WTC11 (cell line): ENCODE measurements at regions not wholly inside any gene's neighbourhood (a gene's known extent, or its start where the extent isn't known, plus 50 kb on each side); places are given as distances from the start of the nearest gene placed in this dataset.

Experiments
- ATAC-seq: fragments of 200-7000 bp; cut with Tn5 transposase; 2 replicates; pipeline ENCODE4 v1.10.0; 2021; ENCODE audit warnings: mild to moderate bottlenecking, moderate library complexity
- CTCF ChIA-PET: fragments of 300-600 bp; sonication (Branson Sonifier 250); formaldehyde crosslinking; loops from one replicate; lab custom pipeline; 2021; ENCODE audit warnings: antibody characterized with exemption; lab: Charles Lee
- POLR2A ChIA-PET: fragments of 350-600 bp; sonication (Branson Sonifier 250); formaldehyde crosslinking; loops from one replicate; lab custom pipeline; 2021; ENCODE audit warnings: antibody characterized with exemption; lab: Charles Lee
- DNase-seq: peaks from one replicate; pipeline ENCODE4 v3.0.0; 2021; ENCODE audit warnings: low spot score
- H3K27ac Mint-ChIP-seq: 2 replicates; pipeline ENCODE4 v1.8.0; 2021; ENCODE audit warnings: mixed read lengths
- H3K27me3 Mint-ChIP-seq: 2 replicates; pipeline ENCODE4 v1.8.0; 2021; ENCODE audit warnings: low read depth, mild to moderate bottlenecking, moderate library complexity, mixed read lengths
- H3K36me3 Mint-ChIP-seq: 2 replicates; pipeline ENCODE4 v1.8.0; 2021; ENCODE audit warnings: mixed read lengths
- H3K4me1 Mint-ChIP-seq: 2 replicates; pipeline ENCODE4 v1.8.0; 2022; ENCODE audit warnings: mixed read lengths
- H3K4me3 Mint-ChIP-seq: 2 replicates; pipeline ENCODE4 v1.8.0; 2021; ENCODE audit warnings: mild to moderate bottlenecking, moderate library complexity, mixed read lengths
- H3K9me3 Mint-ChIP-seq: 2 replicates; pipeline ENCODE4 v1.8.0; 2021; ENCODE audit warnings: mixed read lengths
- CBFB ChIP-seq: sonication (generic); formaldehyde crosslinking; IDR thresholded peaks from 2 replicates; pipeline ENCODE4 v1.8.1; 2022; ENCODE audit warnings: mild to moderate bottlenecking, low read depth, missing genetic modification reagents
- ELF4 ChIP-seq: sonication (generic); formaldehyde crosslinking; IDR thresholded peaks from 2 replicates; pipeline ENCODE4 v1.8.1; 2022; ENCODE audit warnings: low read depth, mild to moderate bottlenecking, moderate library complexity, missing genetic modification reagents
- EMX1 ChIP-seq: fragments of 250-450 bp; sonication (Bioruptor Pico); IDR thresholded peaks from 2 replicates; pipeline ENCODE4 v1.8.0; 2021; ENCODE audit warnings: mild to moderate bottlenecking
- FOXJ3 ChIP-seq: sonication (generic); formaldehyde crosslinking; IDR thresholded peaks from 2 replicates; pipeline ENCODE4 v1.9.0; 2021; ENCODE audit warnings: missing genetic modification reagents, mild to moderate bottlenecking, borderline replicate concordance
- IRF2 ChIP-seq: sonication (generic); formaldehyde crosslinking; IDR thresholded peaks from 2 replicates; pipeline ENCODE4 v1.8.0; 2022; ENCODE audit warnings: low read depth, missing genetic modification reagents, borderline replicate concordance
- KAT7 ChIP-seq: sonication (generic); formaldehyde crosslinking; IDR thresholded peaks from 2 replicates; pipeline ENCODE4 v1.8.1; 2023; ENCODE audit warnings: missing genetic modification reagents, mild to moderate bottlenecking, borderline replicate concordance
- MXD4 ChIP-seq: fragments of 250-450 bp; sonication (Bioruptor Pico); IDR thresholded peaks from 2 replicates; pipeline ENCODE4 v1.8.0; 2021; ENCODE audit warnings: mild to moderate bottlenecking, moderate library complexity, borderline replicate concordance
- NFATC4 ChIP-seq: fragments of 250-450 bp; sonication (Bioruptor Pico); IDR thresholded peaks from 2 replicates; pipeline ENCODE4 v1.9.0; 2021; ENCODE audit warnings: mild to moderate bottlenecking
- SMAD3 ChIP-seq: sonication (generic); formaldehyde crosslinking; IDR thresholded peaks from 2 replicates; pipeline ENCODE4 v1.8.0; 2022; ENCODE audit warnings: missing genetic modification reagents, mild to moderate bottlenecking, borderline replicate concordance
- SMAD4 ChIP-seq: sonication (generic); formaldehyde crosslinking; IDR thresholded peaks from 2 replicates; pipeline ENCODE4 v1.8.0; 2022; ENCODE audit warnings: mild to moderate bottlenecking, missing genetic modification reagents
- TCF7 ChIP-seq: sonication (generic); formaldehyde crosslinking; IDR thresholded peaks from 2 replicates; pipeline ENCODE4 v1.8.0; 2022; ENCODE audit warnings: mild to moderate bottlenecking, low read depth, missing genetic modification reagents, moderate library complexity
- TP53 ChIP-seq: sonication (generic); formaldehyde crosslinking; IDR thresholded peaks from 2 replicates; pipeline ENCODE4 v1.8.1; 2023; ENCODE audit warnings: mild to moderate bottlenecking, missing genetic modification reagents
- ZNF423 ChIP-seq: fragments of 250-450 bp; sonication (Bioruptor Pico); IDR thresholded peaks from 2 replicates; pipeline ENCODE4 v2.1.2; 2022; ENCODE audit warnings: mild to moderate bottlenecking, moderate library complexity
- TF ChIP-seq, protein P1 (sequence below): sonication (generic); formaldehyde crosslinking; IDR thresholded peaks from 2 replicates; pipeline ENCODE4 v1.8.1; 2022; ENCODE audit warnings: low read depth, mild to moderate bottlenecking, moderate library complexity, missing genetic modification reagents, borderline replicate concordance
- TF ChIP-seq, protein P2 (sequence below): sonication (generic); formaldehyde crosslinking; IDR thresholded peaks from 2 replicates; pipeline ENCODE4 v1.8.0; 2022; ENCODE audit warnings: mild to moderate bottlenecking, missing genetic modification reagents
- TF ChIP-seq, protein P3 (sequence below): fragments of 250-450 bp; sonication (Bioruptor Pico); IDR thresholded peaks from 2 replicates; pipeline ENCODE4 v2.1.2; 2022; ENCODE audit warnings: mild to moderate bottlenecking, moderate library complexity
- TF ChIP-seq, protein P4 (sequence below): fragments of 250-450 bp; sonication (Bioruptor Pico); IDR thresholded peaks from 2 replicates; pipeline ENCODE4 v1.8.0; 2021; ENCODE audit warnings: mild to moderate bottlenecking
- TF ChIP-seq, protein P5 (sequence below): sonication (generic); formaldehyde crosslinking; IDR thresholded peaks from 2 replicates; pipeline ENCODE4 v1.8.1; 2022; ENCODE audit warnings: missing genetic modification reagents, borderline replicate concordance
- TF ChIP-seq, protein P6 (sequence below): sonication (generic); formaldehyde crosslinking; IDR thresholded peaks from 2 replicates; pipeline ENCODE4 v1.8.0; 2022; ENCODE audit warnings: missing genetic modification reagents

DNA sequence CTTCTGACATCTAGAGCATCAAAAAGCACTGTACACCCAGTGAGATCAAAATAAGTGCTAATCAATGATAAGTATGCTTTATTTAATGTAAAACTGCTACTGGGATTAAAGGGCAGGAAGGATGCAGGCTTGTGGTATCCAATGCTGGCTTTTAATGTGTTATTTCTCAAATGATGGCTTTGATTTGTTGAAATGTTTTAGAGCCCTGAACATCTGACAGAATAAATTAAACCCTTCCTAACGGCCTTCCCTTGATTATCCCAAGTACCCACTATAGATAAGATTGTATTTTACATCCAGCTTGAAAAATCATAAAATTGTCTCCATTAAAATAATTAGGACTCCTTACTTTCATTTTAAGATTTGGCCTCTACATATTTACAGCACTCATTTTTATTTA is 382.9 kb downstream of the HNRNPD start:
- no peak for ATAC-seq
- ChIA-PET POLR2A (no interaction called here), CTCF (interaction anchor here (0.6 kb wide), 1 partner anchor 77 kb away, joined by 4 read pairs; no protein-coding TSS in a partner anchor)
- 0 out of 2 replicates have a peak overlapping the region, but pooled peaks have one; percentile 20 for H3K27ac Mint-ChIP-seq
- no peak for DNase-seq
- TF ChIP-seq TCF7 (CRISPR knock-in tag) (no peak), EMX1 (no peak), ZNF423 (CRISPR knock-in tag) (no peak), FOXJ3 (no peak), KAT7 (CRISPR knock-in tag) (no peak), TP53 (CRISPR knock-in tag) (no peak), SMAD3 (CRISPR knock-in tag) (no peak), IRF2 (CRISPR knock-in tag) (no peak), NFATC4 (CRISPR knock-in tag) (no peak), SMAD4 (no peak), MXD4 (no peak), ELF4 (CRISPR knock-in tag) (no peak), CBFB (CRISPR knock-in tag) (no peak)
- TF ChIP-seq, protein P1, sequence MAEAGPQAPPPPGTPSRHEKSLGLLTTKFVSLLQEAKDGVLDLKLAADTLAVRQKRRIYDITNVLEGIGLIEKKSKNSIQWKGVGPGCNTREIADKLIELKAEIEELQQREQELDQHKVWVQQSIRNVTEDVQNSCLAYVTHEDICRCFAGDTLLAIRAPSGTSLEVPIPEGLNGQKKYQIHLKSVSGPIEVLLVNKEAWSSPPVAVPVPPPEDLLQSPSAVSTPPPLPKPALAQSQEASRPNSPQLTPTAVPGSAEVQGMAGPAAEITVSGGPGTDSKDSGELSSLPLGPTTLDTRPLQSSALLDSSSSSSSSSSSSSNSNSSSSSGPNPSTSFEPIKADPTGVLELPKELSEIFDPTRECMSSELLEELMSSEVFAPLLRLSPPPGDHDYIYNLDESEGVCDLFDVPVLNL (CRISPR knock-in tag): no peak
- TF ChIP-seq, protein P2, sequence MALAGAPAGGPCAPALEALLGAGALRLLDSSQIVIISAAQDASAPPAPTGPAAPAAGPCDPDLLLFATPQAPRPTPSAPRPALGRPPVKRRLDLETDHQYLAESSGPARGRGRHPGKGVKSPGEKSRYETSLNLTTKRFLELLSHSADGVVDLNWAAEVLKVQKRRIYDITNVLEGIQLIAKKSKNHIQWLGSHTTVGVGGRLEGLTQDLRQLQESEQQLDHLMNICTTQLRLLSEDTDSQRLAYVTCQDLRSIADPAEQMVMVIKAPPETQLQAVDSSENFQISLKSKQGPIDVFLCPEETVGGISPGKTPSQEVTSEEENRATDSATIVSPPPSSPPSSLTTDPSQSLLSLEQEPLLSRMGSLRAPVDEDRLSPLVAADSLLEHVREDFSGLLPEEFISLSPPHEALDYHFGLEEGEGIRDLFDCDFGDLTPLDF: no peak
- TF ChIP-seq, protein P3, sequence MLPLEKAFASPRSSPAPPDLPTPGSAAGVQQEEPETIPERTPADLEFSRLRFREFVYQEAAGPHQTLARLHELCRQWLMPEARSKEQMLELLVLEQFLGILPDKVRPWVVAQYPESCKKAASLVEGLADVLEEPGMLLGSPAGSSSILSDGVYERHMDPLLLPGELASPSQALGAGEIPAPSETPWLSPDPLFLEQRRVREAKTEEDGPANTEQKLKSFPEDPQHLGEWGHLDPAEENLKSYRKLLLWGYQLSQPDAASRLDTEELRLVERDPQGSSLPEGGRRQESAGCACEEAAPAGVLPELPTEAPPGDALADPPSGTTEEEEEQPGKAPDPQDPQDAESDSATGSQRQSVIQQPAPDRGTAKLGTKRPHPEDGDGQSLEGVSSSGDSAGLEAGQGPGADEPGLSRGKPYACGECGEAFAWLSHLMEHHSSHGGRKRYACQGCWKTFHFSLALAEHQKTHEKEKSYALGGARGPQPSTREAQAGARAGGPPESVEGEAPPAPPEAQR (CRISPR knock-in tag): no peak
- TF ChIP-seq, protein P4, sequence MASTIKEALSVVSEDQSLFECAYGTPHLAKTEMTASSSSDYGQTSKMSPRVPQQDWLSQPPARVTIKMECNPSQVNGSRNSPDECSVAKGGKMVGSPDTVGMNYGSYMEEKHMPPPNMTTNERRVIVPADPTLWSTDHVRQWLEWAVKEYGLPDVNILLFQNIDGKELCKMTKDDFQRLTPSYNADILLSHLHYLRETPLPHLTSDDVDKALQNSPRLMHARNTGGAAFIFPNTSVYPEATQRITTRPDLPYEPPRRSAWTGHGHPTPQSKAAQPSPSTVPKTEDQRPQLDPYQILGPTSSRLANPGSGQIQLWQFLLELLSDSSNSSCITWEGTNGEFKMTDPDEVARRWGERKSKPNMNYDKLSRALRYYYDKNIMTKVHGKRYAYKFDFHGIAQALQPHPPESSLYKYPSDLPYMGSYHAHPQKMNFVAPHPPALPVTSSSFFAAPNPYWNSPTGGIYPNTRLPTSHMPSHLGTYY (CRISPR knock-in tag): no peak
- TF ChIP-seq, protein P5, sequence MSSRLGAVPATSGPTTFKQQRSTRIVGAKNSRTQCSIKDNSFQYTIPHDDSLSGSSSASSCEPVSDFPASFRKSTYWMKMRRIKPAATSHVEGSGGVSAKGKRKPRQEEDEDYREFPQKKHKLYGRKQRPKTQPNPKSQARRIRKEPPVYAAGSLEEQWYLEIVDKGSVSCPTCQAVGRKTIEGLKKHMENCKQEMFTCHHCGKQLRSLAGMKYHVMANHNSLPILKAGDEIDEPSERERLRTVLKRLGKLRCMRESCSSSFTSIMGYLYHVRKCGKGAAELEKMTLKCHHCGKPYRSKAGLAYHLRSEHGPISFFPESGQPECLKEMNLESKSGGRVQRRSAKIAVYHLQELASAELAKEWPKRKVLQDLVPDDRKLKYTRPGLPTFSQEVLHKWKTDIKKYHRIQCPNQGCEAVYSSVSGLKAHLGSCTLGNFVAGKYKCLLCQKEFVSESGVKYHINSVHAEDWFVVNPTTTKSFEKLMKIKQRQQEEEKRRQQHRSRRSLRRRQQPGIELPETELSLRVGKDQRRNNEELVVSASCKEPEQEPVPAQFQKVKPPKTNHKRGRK (CRISPR knock-in tag): no peak
- TF ChIP-seq, protein P6, sequence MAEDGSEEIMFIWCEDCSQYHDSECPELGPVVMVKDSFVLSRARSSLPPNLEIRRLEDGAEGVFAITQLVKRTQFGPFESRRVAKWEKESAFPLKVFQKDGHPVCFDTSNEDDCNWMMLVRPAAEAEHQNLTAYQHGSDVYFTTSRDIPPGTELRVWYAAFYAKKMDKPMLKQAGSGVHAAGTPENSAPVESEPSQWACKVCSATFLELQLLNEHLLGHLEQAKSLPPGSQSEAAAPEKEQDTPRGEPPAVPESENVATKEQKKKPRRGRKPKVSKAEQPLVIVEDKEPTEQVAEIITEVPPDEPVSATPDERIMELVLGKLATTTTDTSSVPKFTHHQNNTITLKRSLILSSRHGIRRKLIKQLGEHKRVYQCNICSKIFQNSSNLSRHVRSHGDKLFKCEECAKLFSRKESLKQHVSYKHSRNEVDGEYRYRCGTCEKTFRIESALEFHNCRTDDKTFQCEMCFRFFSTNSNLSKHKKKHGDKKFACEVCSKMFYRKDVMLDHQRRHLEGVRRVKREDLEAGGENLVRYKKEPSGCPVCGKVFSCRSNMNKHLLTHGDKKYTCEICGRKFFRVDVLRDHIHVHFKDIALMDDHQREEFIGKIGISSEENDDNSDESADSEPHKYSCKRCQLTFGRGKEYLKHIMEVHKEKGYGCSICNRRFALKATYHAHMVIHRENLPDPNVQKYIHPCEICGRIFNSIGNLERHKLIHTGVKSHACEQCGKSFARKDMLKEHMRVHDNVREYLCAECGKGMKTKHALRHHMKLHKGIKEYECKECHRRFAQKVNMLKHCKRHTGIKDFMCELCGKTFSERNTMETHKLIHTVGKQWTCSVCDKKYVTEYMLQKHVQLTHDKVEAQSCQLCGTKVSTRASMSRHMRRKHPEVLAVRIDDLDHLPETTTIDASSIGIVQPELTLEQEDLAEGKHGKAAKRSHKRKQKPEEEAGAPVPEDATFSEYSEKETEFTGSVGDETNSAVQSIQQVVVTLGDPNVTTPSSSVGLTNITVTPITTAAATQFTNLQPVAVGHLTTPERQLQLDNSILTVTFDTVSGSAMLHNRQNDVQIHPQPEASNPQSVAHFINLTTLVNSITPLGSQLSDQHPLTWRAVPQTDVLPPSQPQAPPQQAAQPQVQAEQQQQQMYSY (CRISPR knock-in tag): no peak
- no peaks in the 10 kb centered on the region for H3K27me3 Mint-ChIP-seq
- peaks cover 21% of the 10 kb centered on the region for H3K9me3 Mint-ChIP-seq
- H3K4me3 Mint-ChIP-seq: no peak overlapping the region; the same call in 1 of the 2 replicates
- no peaks in the 10 kb centered on the region for H3K36me3 Mint-ChIP-seq
- peaks cover 29% of the 10 kb centered on the region for H3K4me1 Mint-ChIP-seq
